ENCODE measurements at regions not wholly inside any gene's neighbourhood (a gene's known extent, or its start where the extent isn't known, plus 50 kb on each side); places are given as distances from the start of the nearest gene placed in this dataset.
A peak's percentile ranks its signal among the peaks of the same experiment; 100 is the strongest.

DNA sequence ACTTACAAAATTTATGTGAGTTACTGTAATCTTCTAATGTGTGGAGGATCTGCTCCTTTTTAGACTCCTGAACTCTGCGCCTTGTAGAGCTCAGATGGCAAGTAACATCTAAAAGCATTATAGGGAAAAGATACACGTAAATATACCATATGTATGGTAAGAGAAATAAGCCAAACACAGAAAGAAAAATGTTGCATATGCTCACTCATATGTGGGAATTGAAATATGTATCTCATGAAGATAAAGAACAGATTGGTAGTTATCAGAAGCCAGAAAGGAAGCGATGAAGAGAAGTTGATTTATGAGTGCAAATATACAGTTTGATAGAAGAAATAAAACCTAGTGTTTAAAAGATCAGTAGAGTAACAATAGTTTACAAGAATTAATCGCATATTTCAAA is 815.0 kb upstream of the MAN1A1 start:
- no peaks in the 10 kb centered on the region for H3K9me3 Mint-ChIP-seq (ENCODE audit: unreplicated experiment)
- no peaks in the 10 kb centered on the region for H3K36me3 Mint-ChIP-seq (ENCODE audit: low read depth, unreplicated experiment)
- H3K4me1 Mint-ChIP-seq (ENCODE audit: unreplicated experiment), result no peaks in the 10 kb centered on the region
- TF ChIP-seq, protein P1, sequence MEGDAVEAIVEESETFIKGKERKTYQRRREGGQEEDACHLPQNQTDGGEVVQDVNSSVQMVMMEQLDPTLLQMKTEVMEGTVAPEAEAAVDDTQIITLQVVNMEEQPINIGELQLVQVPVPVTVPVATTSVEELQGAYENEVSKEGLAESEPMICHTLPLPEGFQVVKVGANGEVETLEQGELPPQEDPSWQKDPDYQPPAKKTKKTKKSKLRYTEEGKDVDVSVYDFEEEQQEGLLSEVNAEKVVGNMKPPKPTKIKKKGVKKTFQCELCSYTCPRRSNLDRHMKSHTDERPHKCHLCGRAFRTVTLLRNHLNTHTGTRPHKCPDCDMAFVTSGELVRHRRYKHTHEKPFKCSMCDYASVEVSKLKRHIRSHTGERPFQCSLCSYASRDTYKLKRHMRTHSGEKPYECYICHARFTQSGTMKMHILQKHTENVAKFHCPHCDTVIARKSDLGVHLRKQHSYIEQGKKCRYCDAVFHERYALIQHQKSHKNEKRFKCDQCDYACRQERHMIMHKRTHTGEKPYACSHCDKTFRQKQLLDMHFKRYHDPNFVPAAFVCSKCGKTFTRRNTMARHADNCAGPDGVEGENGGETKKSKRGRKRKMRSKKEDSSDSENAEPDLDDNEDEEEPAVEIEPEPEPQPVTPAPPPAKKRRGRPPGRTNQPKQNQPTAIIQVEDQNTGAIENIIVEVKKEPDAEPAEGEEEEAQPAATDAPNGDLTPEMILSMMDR (IDR thresholded peaks at IDR 0.05; ENCODE audit: unreplicated experiment), result no peak
- no peak for DNase-seq (ENCODE audit: low spot score)
- H3K4me3 Mint-ChIP-seq (ENCODE audit: unreplicated experiment), result no peak overlapping the region
- H3K27me3 Mint-ChIP-seq (ENCODE audit: unreplicated experiment), result no peaks in the 10 kb centered on the region
- H3K27ac Mint-ChIP-seq (ENCODE audit: unreplicated experiment), result no peak overlapping the region

DNA sequence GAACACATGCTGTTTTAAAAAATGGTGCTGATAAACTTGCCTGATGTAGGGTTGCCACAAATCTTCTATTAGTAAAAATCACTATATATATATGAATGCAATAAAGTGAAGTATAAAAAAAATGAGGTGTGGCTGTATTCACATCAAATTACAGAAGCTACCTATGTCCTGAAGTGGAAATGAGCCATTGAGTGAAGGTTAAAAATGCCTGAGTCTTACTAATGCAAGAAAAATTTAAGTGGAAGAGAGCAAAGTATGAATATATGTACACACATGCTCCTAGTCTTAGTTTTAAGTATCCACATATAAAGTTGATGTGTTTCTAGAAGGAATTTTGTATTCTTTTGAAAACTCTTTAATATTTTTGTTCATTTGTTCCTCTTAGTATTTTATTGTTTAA is 808.3 kb upstream of the MAN1A1 start:
- Mint-ChIP-seq H3K27me3 (ENCODE audit: unreplicated experiment) (no peaks in the 10 kb centered on the region), H3K36me3 (ENCODE audit: low read depth, unreplicated experiment) (no peaks in the 10 kb centered on the region), H3K4me1 (ENCODE audit: unreplicated experiment) (no peaks in the 10 kb centered on the region), H3K4me3 (ENCODE audit: unreplicated experiment) (no peak overlapping the region), H3K27ac (ENCODE audit: unreplicated experiment) (no peak overlapping the region), H3K9me3 (ENCODE audit: unreplicated experiment) (no peaks in the 10 kb centered on the region)
- no peak for DNase-seq (ENCODE audit: low spot score)
- TF ChIP-seq, protein P1 (IDR thresholded peaks at IDR 0.05; ENCODE audit: unreplicated experiment), result no peak

DNA sequence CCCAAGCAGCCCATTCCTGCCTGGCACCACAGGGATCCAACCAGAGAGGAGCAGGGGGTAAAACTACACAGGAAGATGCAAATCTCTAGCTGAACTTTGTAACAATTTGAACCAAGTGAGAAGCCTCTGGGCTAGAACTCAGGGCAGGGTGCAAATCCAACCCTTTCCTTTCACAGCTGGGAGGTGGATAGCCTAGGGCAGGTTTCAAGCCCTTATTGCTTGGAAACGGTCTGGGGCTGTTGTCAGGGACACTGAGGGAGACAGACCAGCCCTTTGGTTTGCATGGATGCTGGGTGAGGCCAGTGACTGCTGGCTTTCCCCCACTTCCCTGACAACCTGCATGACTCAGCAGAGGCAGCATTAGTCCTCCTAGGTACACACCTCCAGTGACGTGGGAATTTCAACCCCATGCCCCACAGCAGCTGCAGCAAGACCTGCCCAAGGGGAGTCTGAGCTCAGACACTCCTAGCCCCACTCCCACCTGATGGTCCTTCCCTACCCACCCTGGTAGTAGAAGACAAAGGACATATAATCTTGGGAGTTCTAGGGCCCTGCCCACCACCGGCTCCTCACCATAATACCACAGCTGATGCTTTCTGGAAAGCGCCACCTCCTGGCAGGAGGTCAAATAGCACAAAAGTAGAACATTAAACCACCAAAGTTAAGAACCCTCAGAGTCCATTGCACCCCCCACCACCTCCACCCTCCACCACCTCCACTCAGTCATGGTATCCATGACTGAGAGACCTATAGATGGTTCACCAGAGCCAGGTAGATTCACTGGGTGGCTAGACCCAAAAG is 797.7 kb upstream of the MAN1A1 start:
- no peaks in the 10 kb centered on the region for H3K9me3 Mint-ChIP-seq (ENCODE audit: unreplicated experiment)
- no peak overlapping the region for H3K27ac Mint-ChIP-seq (ENCODE audit: unreplicated experiment)
- DNase-seq (ENCODE audit: low spot score), result no peak
- TF ChIP-seq, protein P1 (IDR thresholded peaks at IDR 0.05; ENCODE audit: unreplicated experiment), result peak; percentile 45
- H3K36me3 Mint-ChIP-seq (ENCODE audit: low read depth, unreplicated experiment), result no peaks in the 10 kb centered on the region
- peaks cover 3% of the 10 kb centered on the region for H3K27me3 Mint-ChIP-seq (ENCODE audit: unreplicated experiment)
- peaks cover 17% of the 10 kb centered on the region for H3K4me1 Mint-ChIP-seq (ENCODE audit: unreplicated experiment)
- H3K4me3 Mint-ChIP-seq (ENCODE audit: unreplicated experiment), result no peak overlapping the region

DNA sequence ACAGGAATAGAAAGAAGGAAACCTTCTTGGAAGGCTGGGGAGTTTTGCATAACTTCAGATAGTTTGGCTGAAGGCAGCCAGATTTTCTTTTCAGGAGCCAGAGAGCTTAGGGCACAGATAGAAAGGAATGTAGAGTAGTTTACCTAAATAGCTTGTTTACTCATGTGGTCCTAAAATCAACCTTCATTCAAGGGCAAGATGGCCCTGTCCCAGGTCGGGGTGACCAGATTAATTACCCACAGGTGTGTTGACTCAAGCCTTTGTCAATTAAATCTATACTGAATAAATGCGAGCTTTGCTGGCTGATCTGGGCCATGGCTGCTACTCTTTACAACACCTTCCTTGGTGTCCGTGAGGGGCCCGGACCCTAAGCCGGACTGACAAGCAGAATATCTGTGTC is 792.0 kb upstream of the MAN1A1 start:
- DNase-seq (ENCODE audit: low spot score), result no peak
- no peak overlapping the region for H3K27ac Mint-ChIP-seq (ENCODE audit: unreplicated experiment)
- no peaks in the 10 kb centered on the region for H3K36me3 Mint-ChIP-seq (ENCODE audit: low read depth, unreplicated experiment)
- TF ChIP-seq, protein P1 (IDR thresholded peaks at IDR 0.05; ENCODE audit: unreplicated experiment), result no peak
- H3K9me3 Mint-ChIP-seq (ENCODE audit: unreplicated experiment), result no peaks in the 10 kb centered on the region
- no peaks in the 10 kb centered on the region for H3K27me3 Mint-ChIP-seq (ENCODE audit: unreplicated experiment)
- H3K4me1 Mint-ChIP-seq (ENCODE audit: unreplicated experiment), result no peaks in the 10 kb centered on the region
- H3K4me3 Mint-ChIP-seq (ENCODE audit: unreplicated experiment), result no peak overlapping the region

DNA sequence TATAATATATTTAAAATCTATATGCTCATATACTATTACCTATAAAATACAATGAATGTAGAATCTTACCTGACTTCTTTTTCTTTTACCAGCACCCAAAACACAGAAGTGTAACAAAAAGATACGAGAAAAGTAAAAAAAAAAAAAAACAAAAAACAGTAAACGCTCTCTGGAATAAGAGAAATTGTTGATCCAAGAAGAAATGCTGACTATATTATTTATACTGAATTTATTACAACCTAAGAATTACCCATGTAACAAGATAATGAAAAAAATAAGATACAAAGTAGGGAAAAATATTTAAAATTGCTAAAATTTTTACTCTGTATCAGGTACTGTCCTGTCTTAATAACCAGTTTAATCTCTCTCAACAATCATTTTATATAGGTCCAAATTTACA is 787.9 kb upstream of the MAN1A1 start:
- H3K4me1 Mint-ChIP-seq (ENCODE audit: unreplicated experiment), result no peaks in the 10 kb centered on the region
- no peaks in the 10 kb centered on the region for H3K27me3 Mint-ChIP-seq (ENCODE audit: unreplicated experiment)

More for the DNA sequence above, 787.9 kb upstream of the MAN1A1 start:
- Mint-ChIP-seq H3K36me3 (ENCODE audit: low read depth, unreplicated experiment) (no peaks in the 10 kb centered on the region), H3K9me3 (ENCODE audit: unreplicated experiment) (no peaks in the 10 kb centered on the region), H3K4me3 (ENCODE audit: unreplicated experiment) (no peak overlapping the region), H3K27ac (ENCODE audit: unreplicated experiment) (no peak overlapping the region)
- TF ChIP-seq, protein P1 (IDR thresholded peaks at IDR 0.05; ENCODE audit: unreplicated experiment), result no peak
- no peak for DNase-seq (ENCODE audit: low spot score)

All from endothelial cell (in vitro differentiated cells).